ENCODE measurements at regions not wholly inside any gene's neighbourhood (a gene's known extent, or its start where the extent isn't known, plus 50 kb on each side); places are given as distances from the start of the nearest gene placed in this dataset.

GRCh38 chr12:97173688-97174410 is 266.8 kb downstream of the NEDD1 start:
- H3K4me3 ChIP-seq = no peak overlapping the region
- no peaks in the 10 kb centered on the region for H3K9me3 ChIP-seq (ENCODE audit: low read depth, low read length)
- H3K27ac ChIP-seq = no peak overlapping the region
- no peak for TF ChIP-seq FOXP2 (optimal IDR thresholded peaks at IDR 0.05; ENCODE audit: control extremely low read depth, extremely low read length, insufficient read depth)
- TF ChIP-seq EZH2 (IDR thresholded peaks at IDR 0.05) = no peak
- TF ChIP-seq POLR2AphosphoS5 (IDR thresholded peaks at IDR 0.05; ENCODE audit: borderline replicate concordance, low read depth, low read length) = no peak
- DNase-seq (ENCODE audit: low read depth, low spot score) = no peak
- H3K36me3 ChIP-seq (ENCODE audit: insufficient read depth, low read length) = no peaks in the 10 kb centered on the region
- H3K9ac ChIP-seq (ENCODE audit: insufficient read length) = no peak overlapping the region

- no peaks in the 10 kb centered on the region for H3K36me3 ChIP-seq (ENCODE audit: insufficient read depth, low read length)
- no peak for DNase-seq (ENCODE audit: low read depth, low spot score)
These were observed 270.4 kb downstream of the NEDD1 start for GRCh38 chr12:97177481-97177880.

GRCh38 chr12:97181571-97182265 is 274.7 kb downstream of the NEDD1 start:
- DNase-seq (ENCODE audit: low read depth, low spot score) = no peak
- H3K9ac ChIP-seq (ENCODE audit: insufficient read length) = no peak overlapping the region
- no peaks in the 10 kb centered on the region for H3K9me3 ChIP-seq (ENCODE audit: low read depth, low read length)
- no peak overlapping the region for H3K4me3 ChIP-seq
- H3K27ac ChIP-seq = no peak overlapping the region
- no peak for TF ChIP-seq FOXP2 (optimal IDR thresholded peaks at IDR 0.05; ENCODE audit: control extremely low read depth, extremely low read length, insufficient read depth)
- TF ChIP-seq POLR2AphosphoS5 (IDR thresholded peaks at IDR 0.05; ENCODE audit: borderline replicate concordance, low read depth, low read length) = no peak
- no peak for TF ChIP-seq EZH2 (IDR thresholded peaks at IDR 0.05)
- no peaks in the 10 kb centered on the region for H3K36me3 ChIP-seq (ENCODE audit: insufficient read depth, low read length)

More at GRCh38 chr12:97177481-97177880, 270.4 kb downstream of the NEDD1 start:
- no peak overlapping the region for H3K9ac ChIP-seq (ENCODE audit: insufficient read length)
- TF ChIP-seq POLR2AphosphoS5 (IDR thresholded peaks at IDR 0.05; ENCODE audit: borderline replicate concordance, low read depth, low read length) = no peak
- TF ChIP-seq EZH2 (IDR thresholded peaks at IDR 0.05) = no peak
- no peak for TF ChIP-seq FOXP2 (optimal IDR thresholded peaks at IDR 0.05; ENCODE audit: control extremely low read depth, extremely low read length, insufficient read depth)
- no peak overlapping the region for H3K27ac ChIP-seq
- H3K4me3 ChIP-seq = no peak overlapping the region
- no peaks in the 10 kb centered on the region for H3K9me3 ChIP-seq (ENCODE audit: low read depth, low read length)

GRCh38 chr12:97182769-97183168 is 275.7 kb downstream of the NEDD1 start:
- Histone ChIP-seq H3K9me3 (ENCODE audit: low read depth, low read length) (no peaks in the 10 kb centered on the region), H3K36me3 (ENCODE audit: insufficient read depth, low read length) (no peaks in the 10 kb centered on the region), H3K27ac (no peak overlapping the region), H3K9ac (ENCODE audit: insufficient read length) (no peak overlapping the region), H3K4me3 (no peak overlapping the region)
- TF ChIP-seq EZH2 (IDR thresholded peaks at IDR 0.05) (no peak), POLR2AphosphoS5 (IDR thresholded peaks at IDR 0.05; ENCODE audit: borderline replicate concordance, low read depth, low read length) (no peak), FOXP2 (optimal IDR thresholded peaks at IDR 0.05; ENCODE audit: control extremely low read depth, extremely low read length, insufficient read depth) (no peak)
- no peak for DNase-seq (ENCODE audit: low read depth, low spot score)

GRCh38 chr12:97184127-97184773 is 277.2 kb downstream of the NEDD1 start:
- H3K9me3 ChIP-seq (ENCODE audit: low read depth, low read length) = no peaks in the 10 kb centered on the region
- no peaks in the 10 kb centered on the region for H3K36me3 ChIP-seq (ENCODE audit: insufficient read depth, low read length)
- no peak overlapping the region for H3K9ac ChIP-seq (ENCODE audit: insufficient read length)
- no peak for DNase-seq (ENCODE audit: low read depth, low spot score)
- H3K27ac ChIP-seq = no peak overlapping the region
- H3K4me3 ChIP-seq = no peak overlapping the region
- TF ChIP-seq POLR2AphosphoS5 (IDR thresholded peaks at IDR 0.05; ENCODE audit: borderline replicate concordance, low read depth, low read length) = no peak
- TF ChIP-seq FOXP2 (optimal IDR thresholded peaks at IDR 0.05; ENCODE audit: control extremely low read depth, extremely low read length, insufficient read depth) = no peak
- no peak for TF ChIP-seq EZH2 (IDR thresholded peaks at IDR 0.05)

- no peak overlapping the region for H3K4me3 ChIP-seq
These were observed 277.0 kb upstream of the RMST start for GRCh38 chr12:97185567-97185966.

GRCh38 chr12:97194546-97194945 is 268.1 kb upstream of the RMST start:
- no peak overlapping the region for H3K27ac ChIP-seq
- TF ChIP-seq EZH2 (IDR thresholded peaks at IDR 0.05) = no peak
- no peak for TF ChIP-seq FOXP2 (optimal IDR thresholded peaks at IDR 0.05; ENCODE audit: control extremely low read depth, extremely low read length, insufficient read depth)
- no peak for TF ChIP-seq POLR2AphosphoS5 (IDR thresholded peaks at IDR 0.05; ENCODE audit: borderline replicate concordance, low read depth, low read length)
- H3K4me3 ChIP-seq = no peak overlapping the region
- H3K36me3 ChIP-seq (ENCODE audit: insufficient read depth, low read length) = no peaks in the 10 kb centered on the region
- no peak for DNase-seq (ENCODE audit: low read depth, low spot score)
- H3K9me3 ChIP-seq (ENCODE audit: low read depth, low read length) = no peaks in the 10 kb centered on the region
- no peak overlapping the region for H3K9ac ChIP-seq (ENCODE audit: insufficient read length)

More at GRCh38 chr12:97185567-97185966, 277.0 kb upstream of the RMST start:
- Histone ChIP-seq H3K27ac (no peak overlapping the region), H3K9me3 (ENCODE audit: low read depth, low read length) (no peaks in the 10 kb centered on the region), H3K36me3 (ENCODE audit: insufficient read depth, low read length) (no peaks in the 10 kb centered on the region), H3K9ac (ENCODE audit: insufficient read length) (no peak overlapping the region)
- DNase-seq (ENCODE audit: low read depth, low spot score) = no peak
- no peak for TF ChIP-seq EZH2 (IDR thresholded peaks at IDR 0.05)
- TF ChIP-seq FOXP2 (optimal IDR thresholded peaks at IDR 0.05; ENCODE audit: control extremely low read depth, extremely low read length, insufficient read depth) = no peak
- no peak for TF ChIP-seq POLR2AphosphoS5 (IDR thresholded peaks at IDR 0.05; ENCODE audit: borderline replicate concordance, low read depth, low read length)

- Histone ChIP-seq H3K4me3 (no peak overlapping the region), H3K27ac (no peak overlapping the region), H3K9ac (ENCODE audit: insufficient read length) (no peak overlapping the region), H3K36me3 (ENCODE audit: insufficient read depth, low read length) (no peaks in the 10 kb centered on the region), H3K9me3 (ENCODE audit: low read depth, low read length) (no peaks in the 10 kb centered on the region)
- DNase-seq (ENCODE audit: low read depth, low spot score) = no peak
- no peak for TF ChIP-seq EZH2 (IDR thresholded peaks at IDR 0.05)
- TF ChIP-seq POLR2AphosphoS5 (IDR thresholded peaks at IDR 0.05; ENCODE audit: borderline replicate concordance, low read depth, low read length) = no peak
- no peak for TF ChIP-seq FOXP2 (optimal IDR thresholded peaks at IDR 0.05; ENCODE audit: control extremely low read depth, extremely low read length, insufficient read depth)
These were observed 262.4 kb upstream of the RMST start for GRCh38 chr12:97200181-97200580.

All from SK-N-MC (cell line).